Endothelial cell of umbilical vein (primary cell): ENCODE measurements at regions not wholly inside any gene's neighbourhood (a gene's known extent, or its start where the extent isn't known, plus 50 kb on each side); places are given as distances from the start of the nearest gene placed in this dataset.

Source experiments
- BruUV-seq: library from RNA; stranded (reverse); fragments of 400-500 nt; replicated peaks from 2 replicates; lab custom pipeline; 2021; lab: Mats Ljungman, UMichigan
- CTCF ChIA-PET: fragments of 300-600, 350-600 bp; sonication (Branson Sonifier 250); formaldehyde crosslinking; loops from one replicate; lab custom pipeline; 2021; ENCODE audit warnings: antibody characterized with exemption, inconsistent platforms; lab: Charles Lee
- POLR2A ChIA-PET: fragments of 300-600, 350-600 bp; sonication (Branson Sonifier 250); formaldehyde crosslinking; loops from one replicate; lab custom pipeline; 2021; ENCODE audit warnings: antibody characterized with exemption, inconsistent platforms; lab: Charles Lee
- DNase-seq: peaks from one replicate; pipeline ENCODE4 v3.0.0-alpha.2; 2011; ENCODE audit warnings: low read depth, low spot score
- FAIRE-seq: peaks from 2 replicates; lab custom pipeline; 2011; peaks lifted over from hg19 to GRCh38; lab: Jason Lieb, UNC
- H2AFZ ChIP-seq: 2 replicates; pipeline ENCODE4 v1.6.0; 2012; ENCODE audit warnings: low read depth, low read length, control low read depth, inconsistent platforms
- H3K27ac ChIP-seq: 2 replicates; pipeline ENCODE4 v1.5.1; 2011; ENCODE audit warnings: low read depth, mild to moderate bottlenecking, control low read depth, low read length, moderate library complexity; ENCODE audit not compliant: insufficient read depth
- H3K27me3 ChIP-seq, 2 experiments: 2 replicates each; pipeline versions ENCODE4 v1.6.0 to v1.6.1; 2011; ENCODE audit warnings: low read length in 2 of 2, mixed read lengths in 1 of 2; ENCODE audit not compliant: control insufficient read depth in 2 of 2, insufficient read depth in 2 of 2
- H3K36me3 ChIP-seq, 2 experiments: 2 replicates in 1 of 2; 3 replicates in 1 of 2; pipeline ENCODE4 v1.5.1; 2011; ENCODE audit warnings: low read length in 2 of 2, mild to moderate bottlenecking in 1 of 2, moderate library complexity in 1 of 2; ENCODE audit not compliant: control insufficient read depth in 2 of 2, insufficient read depth in 2 of 2; ENCODE audit errors: extremely low read depth in 1 of 2
- H3K4me1 ChIP-seq: 3 replicates; pipeline ENCODE4 v1.5.1; 2011; ENCODE audit warnings: mild to moderate bottlenecking, low read length; ENCODE audit not compliant: control insufficient read depth, insufficient read depth; ENCODE audit errors: extremely low read depth
- H3K4me2 ChIP-seq: 2 replicates; pipeline ENCODE4 v1.6.1; 2011; ENCODE audit warnings: low read length, control low read depth, mixed read lengths; ENCODE audit not compliant: insufficient read depth
- H3K4me3 ChIP-seq, 3 experiments: fragments of 200-600 bp in 1 of 3; sonication (generic), shearing (Covaris generic) in 1 of 3; replicated peaks in 1 of 3; 2 replicates each; pipeline ENCODE4 v1.5.1; 2011 to 2016; ENCODE audit warnings: control low read depth in 3 of 3, low read length in 3 of 3, mild to moderate bottlenecking in 2 of 3, inconsistent platforms in 1 of 3, low read depth in 1 of 3, moderate library complexity in 1 of 3; ENCODE audit not compliant: insufficient read depth in 1 of 3
- H3K79me2 ChIP-seq: 2 replicates; pipeline ENCODE4 v1.6.0; 2012; ENCODE audit warnings: low read length, inconsistent platforms; ENCODE audit not compliant: control insufficient read depth, insufficient read depth
- H3K9ac ChIP-seq: replicated peaks from 2 replicates; pipeline ENCODE3; 2011; ENCODE audit warnings: low read length, control low read depth; ENCODE audit not compliant: insufficient read depth; ENCODE audit errors: extremely low read depth
- H3K9me1 ChIP-seq: replicated peaks from 3 replicates; pipeline ENCODE4 v1.6.0; 2011; ENCODE audit warnings: mild to moderate bottlenecking, low read length; ENCODE audit not compliant: control insufficient read depth, insufficient read depth; ENCODE audit errors: extremely low read depth
- H3K9me3 ChIP-seq: replicated peaks from 2 replicates; pipeline ENCODE4 v1.5.1; 2012; ENCODE audit warnings: low read length, inconsistent platforms; ENCODE audit not compliant: control insufficient read depth, insufficient read depth
- H4K20me1 ChIP-seq: replicated peaks from 2 replicates; pipeline ENCODE3; 2011; ENCODE audit warnings: mild to moderate bottlenecking, low read length; ENCODE audit not compliant: control insufficient read depth, insufficient read depth; ENCODE audit errors: extremely low read depth
- CTCF ChIP-seq, 2 donors: IDR thresholded peaks; 1 replicate in 1 of 2; 2 replicates in 1 of 2; pipeline ENCODE4 v1.5.1; 2011; ENCODE audit warnings: low read length in 2 of 2, mild to moderate bottlenecking in 2 of 2, moderate library complexity in 2 of 2, control low read depth in 1 of 2, inconsistent platforms in 1 of 2, low read depth in 1 of 2; ENCODE audit not compliant: insufficient read depth in 1 of 2; ENCODE audit errors: extremely low read depth in 1 of 2
- EZH2 ChIP-seq: IDR thresholded peaks from 2 replicates; pipeline ENCODE4 v1.6.1; 2012; ENCODE audit warnings: borderline replicate concordance, low read depth, mild to moderate bottlenecking, moderate library complexity, low read length, inconsistent platforms; ENCODE audit not compliant: severe bottlenecking
- FOS ChIP-seq: IDR thresholded peaks from 2 replicates; pipeline ENCODE4 v1.6.1; 2011; ENCODE audit warnings: mild to moderate bottlenecking, low read length, moderate library complexity, borderline replicate concordance; ENCODE audit not compliant: insufficient read depth
- GATA2 ChIP-seq: IDR thresholded peaks from 2 replicates; pipeline ENCODE4 v1.7.0; 2011; ENCODE audit warnings: low read depth, mild to moderate bottlenecking, moderate library complexity, mixed read lengths, low read length; ENCODE audit not compliant: insufficient read length, insufficient read depth
- JUN ChIP-seq: IDR thresholded peaks from 2 replicates; pipeline ENCODE4 v1.6.1; 2011; ENCODE audit warnings: borderline replicate concordance, low read depth; ENCODE audit not compliant: insufficient read length, insufficient read depth
- MAX ChIP-seq: IDR thresholded peaks from 2 replicates; pipeline ENCODE4 v1.6.1; 2011; ENCODE audit not compliant: insufficient read depth, insufficient read length
- MYC ChIP-seq: IDR thresholded peaks from one replicate; pipeline ENCODE4 v1.6.1; 2011; ENCODE audit warnings: mild to moderate bottlenecking, low read depth, low read length
- POLR2A ChIP-seq: IDR thresholded peaks from 2 replicates; pipeline ENCODE4 v1.6.1; 2012; ENCODE audit warnings: low read depth, mild to moderate bottlenecking, control low read depth, low read length
- POLR2AphosphoS5 ChIP-seq: IDR thresholded peaks from 2 replicates; pipeline ENCODE4 v1.6.1; 2012; ENCODE audit warnings: low read depth, mild to moderate bottlenecking, control low read depth, low read length, moderate library complexity; ENCODE audit not compliant: insufficient read depth
- dilution Hi-C: fragments of 300-500 bp; cut with MboI; formaldehyde crosslinking; loops from one replicate; pipeline ENCODE4 v1.15.0; 2019; ENCODE audit warnings: low sequenced_read_pairs; ENCODE audit not compliant: extremely low pct_ligation_motif_present
- intact Hi-C: fragments of 100-400 bp; cut with micrococcal nuclease; formaldehyde crosslinking; loops from one replicate; pipeline ENCODE4 v1.10.0; 2022

- CTCF ChIA-PET, result interaction anchor here (0.9 to 2.8 kb wide), 10 partner anchors 10 to 492 kb away, joined by 3 to 12 read pairs (median 4); no protein-coding TSS in a partner anchor
- H2AFZ ChIP-seq, result peak overlapping the region; percentile 4
- BruUV-seq, result no TSS peak
- intact Hi-C loops (loop anchor here (1.0 to 5.0 kb wide), 6 partner anchors 34 to 314 kb away; no protein-coding TSS in a partner anchor), dilution Hi-C loops (no loop called here)
- peaks cover 53% of the 10 kb centered on the region for H3K4me1 ChIP-seq
- H3K27ac ChIP-seq, result peak overlapping the region; percentile 85
- H3K9ac ChIP-seq, result peak overlapping the region; percentile 68
- no peaks in the 10 kb centered on the region for H3K79me2 ChIP-seq
- H3K4me2 ChIP-seq, result peak overlapping the region; percentile 47
- FAIRE-seq (peak; percentile 93), DNase-seq (peak; percentile 89)
- TF ChIP-seq JUN, result peak; percentile 47
- TF ChIP-seq CTCF (IDR thresholded peaks at IDR 0.05; ENCODE audit: extremely low read depth in 1 of 2, insufficient read depth in 1 of 2, low read depth in 1 of 2, low read length in 2 of 2), result no peak
- peak; percentile 73 for TF ChIP-seq FOS
- TF ChIP-seq EZH2, result no peak
- peak; percentile 41 for TF ChIP-seq MAX
- TF ChIP-seq GATA2, result peak; percentile 21
- no peak for TF ChIP-seq POLR2AphosphoS5
- TF ChIP-seq POLR2A, result no peak
- no peak for TF ChIP-seq MYC
- H4K20me1 ChIP-seq, result no peaks in the 10 kb centered on the region
- no peaks in the 10 kb centered on the region for H3K27me3 ChIP-seq
- H3K36me3 ChIP-seq, result no peaks in the 10 kb centered on the region
- no peaks in the 10 kb centered on the region for H3K9me1 ChIP-seq
- no peak overlapping the region for H3K4me3 ChIP-seq
- POLR2A ChIA-PET, result interaction anchor here (1.6 kb wide), 1 partner anchor 159 kb away, joined by 3 read pairs; no protein-coding TSS in a partner anchor
- H3K9me3 ChIP-seq, result no peaks in the 10 kb centered on the region
Measured at GRCh38 chr13:40190641-40191100, 475.8 kb downstream of the FOXO1 start.
